Activated CD4-positive, CD25-positive, alpha-beta regulatory T cell treated with anti-CD3 and anti-CD28 coated beads, Interleukin-2, amount 50 U/mL, for 24 hours (primary cell): ENCODE measurements at regions not wholly inside any gene's neighbourhood (a gene's known extent, or its start where the extent isn't known, plus 50 kb on each side); places are given as distances from the start of the nearest gene placed in this dataset.

Source experiments
- ATAC-seq, 2 donors: fragments of 150-1000 bp; cut with Tn5 transposase; one replicate each; pipeline ENCODE4 v1.10.0; 2021; ENCODE audit warnings: mild to moderate bottlenecking in 1 of 2, moderate library complexity in 1 of 2

DNA sequence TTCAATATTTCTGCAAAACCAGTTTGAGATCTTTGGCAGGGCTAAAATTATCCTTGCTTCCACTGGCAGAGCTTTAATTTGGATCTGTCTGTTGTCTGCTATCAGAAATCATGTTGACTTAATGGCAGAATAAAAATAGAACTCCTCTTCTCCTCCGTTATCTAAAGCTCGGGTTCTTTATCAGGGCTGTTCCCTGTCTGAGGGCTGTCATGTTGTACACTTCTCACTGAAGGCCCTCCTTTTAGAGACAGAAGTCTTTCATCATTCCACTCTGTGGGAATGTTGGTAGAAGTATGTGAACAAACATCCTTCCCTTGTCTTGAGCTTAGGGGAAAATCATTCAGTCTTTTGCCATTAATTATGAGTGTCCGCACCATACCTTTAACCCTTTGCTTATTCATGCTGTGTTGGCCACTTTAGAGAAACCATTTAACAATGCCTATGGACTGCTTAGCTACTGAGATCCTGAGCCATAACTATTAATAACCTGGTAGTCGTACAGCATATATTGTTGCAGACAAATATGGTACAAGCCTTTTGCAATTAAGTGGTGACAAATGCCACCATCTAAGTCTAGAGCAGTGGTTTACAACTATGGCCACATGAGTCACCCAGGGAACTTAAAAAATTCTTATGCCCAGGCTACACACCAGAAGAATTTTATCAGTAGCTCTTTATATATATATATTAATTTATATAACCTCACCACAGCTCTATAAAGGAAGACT, 226.0 kb upstream of the TPM1 start:
- ATAC-seq, result no peak

DNA sequence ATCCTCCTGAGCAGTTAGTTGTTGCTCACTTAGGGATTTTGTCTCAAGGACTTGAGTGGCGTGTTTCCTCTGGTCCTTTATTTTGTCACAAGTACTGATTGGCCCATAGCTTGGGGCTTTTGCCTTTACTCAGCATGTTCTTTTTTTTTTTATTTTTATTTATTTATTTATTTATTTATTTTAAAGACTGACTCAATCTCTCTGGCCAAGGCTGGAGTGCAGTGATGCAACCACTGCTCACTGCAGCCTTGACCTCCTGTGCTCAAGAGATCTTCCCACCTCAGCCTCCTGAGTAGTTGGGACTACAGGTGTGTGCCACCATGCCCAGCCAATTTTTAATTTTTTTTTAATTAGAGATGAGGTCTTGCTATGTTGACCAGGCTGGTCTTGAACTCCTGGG, 223.9 kb upstream of the TPM1 start:
- ATAC-seq, result no peak

DNA sequence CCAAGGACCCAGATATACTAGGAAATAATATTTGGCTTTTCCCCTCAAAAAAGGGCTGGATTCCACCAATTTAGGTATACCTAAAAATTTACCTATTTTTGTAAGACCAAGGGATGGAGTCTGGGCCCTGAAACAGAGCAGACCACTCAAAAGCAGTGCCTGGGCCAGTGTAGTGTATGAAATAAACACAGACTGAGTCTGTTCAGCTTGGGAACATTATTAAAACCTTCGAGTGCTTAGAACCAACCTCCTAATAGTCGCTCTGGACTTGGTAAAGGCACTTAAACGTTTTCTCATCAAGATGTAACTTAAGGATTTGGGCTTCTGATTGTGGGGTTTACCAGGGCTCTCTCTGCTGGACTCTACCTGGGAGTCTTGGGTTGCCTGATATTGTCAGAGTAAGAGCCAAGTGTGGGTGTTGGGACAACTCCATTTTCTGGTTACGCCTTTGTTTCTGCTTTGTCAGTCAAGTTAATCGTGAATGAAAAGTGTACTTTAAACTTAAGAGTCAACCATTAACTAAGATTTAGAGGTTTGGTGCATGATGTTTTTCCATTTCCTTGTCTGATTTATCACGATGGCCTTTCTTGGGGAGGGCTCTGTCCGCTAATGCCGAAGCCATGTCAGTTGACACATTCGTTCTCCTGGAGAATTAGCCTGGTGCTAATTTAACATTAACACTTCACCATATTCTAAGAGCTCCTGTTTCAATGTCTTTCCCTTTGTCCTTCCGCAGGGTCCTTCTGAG, 221.0 kb upstream of the TPM1 start:
- no peak for ATAC-seq

DNA sequence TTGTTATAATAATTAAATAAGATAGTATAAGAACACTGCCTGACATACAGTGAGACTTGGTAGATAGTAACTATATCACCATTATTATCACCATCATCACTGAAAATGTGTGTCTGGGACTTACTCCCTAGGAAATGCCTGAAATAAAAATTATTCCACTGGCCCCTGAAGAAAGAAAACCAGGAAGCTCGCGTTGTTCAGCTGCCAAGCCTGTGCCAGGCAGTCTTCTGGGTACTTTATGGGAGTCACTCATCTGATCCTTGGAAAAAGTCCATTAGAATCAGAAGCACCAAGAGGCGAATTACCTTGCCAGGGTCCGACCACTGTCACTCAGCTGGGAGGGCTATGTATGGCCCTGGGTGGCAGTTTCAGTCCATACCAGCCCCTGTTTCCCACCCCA, 220.3 kb upstream of the TPM1 start:
- ATAC-seq, result no peak

DNA sequence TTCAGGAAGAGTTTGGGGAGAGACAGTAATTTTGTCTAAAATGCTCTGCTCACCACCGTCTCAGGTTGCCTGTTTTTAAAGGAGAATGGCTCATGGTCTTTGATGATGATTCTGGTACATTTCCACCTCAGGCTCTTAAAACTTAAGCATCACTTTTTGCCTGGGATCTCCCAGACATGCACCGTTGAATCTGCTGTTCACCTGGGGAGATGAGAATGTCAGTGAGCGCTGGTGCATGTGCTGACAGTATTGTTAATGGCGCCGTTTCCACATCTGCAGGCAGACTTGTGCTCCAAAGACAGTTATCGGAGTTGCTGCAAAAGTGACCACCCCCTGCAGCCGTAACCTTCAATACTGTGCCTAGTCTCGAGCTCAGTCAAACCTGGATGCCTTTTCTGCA, 219.0 kb upstream of the TPM1 start:
- no peak for ATAC-seq

DNA sequence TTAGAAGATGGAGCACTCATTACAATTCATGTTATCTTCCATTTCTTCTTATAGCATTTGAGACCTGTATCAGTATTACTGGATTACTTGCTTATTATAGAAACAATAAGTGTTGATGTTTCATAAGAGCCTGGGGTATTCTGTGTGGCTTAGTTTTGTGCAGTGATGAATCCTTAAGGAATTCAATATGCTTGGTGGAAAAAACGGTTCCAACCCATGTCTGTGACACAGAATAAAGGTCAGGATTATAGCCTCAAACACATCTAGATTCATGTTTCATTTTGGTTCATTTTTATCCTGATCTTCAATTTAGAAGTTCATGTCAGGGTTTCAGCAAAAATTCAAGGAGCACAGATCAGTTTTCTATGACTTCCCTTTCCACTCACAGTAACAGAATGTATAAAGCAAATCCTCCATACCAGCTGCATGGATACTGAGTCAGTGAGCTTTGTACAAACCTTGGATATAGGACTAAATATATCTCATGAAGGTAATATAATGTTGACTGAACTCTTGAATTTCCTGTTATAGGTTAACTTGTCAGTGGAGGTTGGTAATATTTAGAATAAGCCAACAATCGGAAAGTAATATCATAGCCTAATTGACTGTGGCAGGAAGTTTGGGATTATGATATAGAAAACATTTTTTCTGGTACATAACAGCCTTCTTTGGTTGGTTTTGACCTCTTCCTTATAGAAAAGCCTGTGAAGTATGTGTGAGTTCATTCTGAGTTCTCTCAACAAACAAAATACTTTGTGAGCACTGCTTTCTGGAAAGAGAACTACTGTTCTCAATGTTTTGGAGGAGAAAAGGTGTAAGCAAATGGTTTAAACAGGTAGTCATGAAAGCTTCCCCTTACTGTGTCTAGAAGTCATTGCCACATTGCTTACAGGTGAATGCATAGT, 218.2 kb upstream of the TPM1 start:
- no peak for ATAC-seq

DNA sequence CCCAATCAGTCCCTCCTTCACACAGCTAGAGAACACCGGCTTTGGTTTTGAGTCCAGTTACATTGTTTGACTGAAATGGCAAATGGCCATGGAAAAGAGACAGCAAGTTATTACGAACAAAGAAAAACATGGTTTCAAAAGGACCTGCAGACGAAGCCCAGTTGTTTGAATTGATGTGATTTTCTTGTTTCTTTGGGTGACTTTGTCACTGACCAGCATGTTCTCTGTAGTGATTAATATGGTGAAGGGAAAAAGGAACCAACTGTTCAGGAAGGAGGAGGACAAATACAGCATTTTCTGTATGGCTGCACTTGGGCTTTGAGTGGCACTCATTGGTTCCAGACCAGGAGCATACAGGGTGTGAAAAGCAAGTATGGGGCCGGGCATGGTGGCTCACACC, 217.4 kb upstream of the TPM1 start:
- no peak for ATAC-seq

DNA sequence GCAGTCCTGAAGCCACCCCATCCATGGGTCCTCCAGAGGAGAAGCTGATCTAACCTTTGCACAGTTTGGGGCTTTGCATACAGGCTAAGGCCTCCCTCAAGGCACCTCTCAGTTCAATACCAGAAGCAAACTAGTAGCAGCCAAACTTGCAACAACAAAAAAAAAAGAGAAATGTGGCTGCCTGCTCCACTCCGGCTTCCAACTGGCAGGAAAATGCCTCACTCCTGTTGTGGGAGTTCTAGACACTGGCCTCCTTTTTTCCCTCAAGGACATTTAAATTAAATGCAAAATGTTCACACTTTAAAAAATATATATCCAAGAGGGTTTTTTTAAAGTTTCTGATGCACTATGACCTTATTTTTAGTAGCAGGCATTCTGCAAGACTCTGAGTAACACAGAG, 216.0 kb upstream of the TPM1 start:
- no peak for ATAC-seq

DNA sequence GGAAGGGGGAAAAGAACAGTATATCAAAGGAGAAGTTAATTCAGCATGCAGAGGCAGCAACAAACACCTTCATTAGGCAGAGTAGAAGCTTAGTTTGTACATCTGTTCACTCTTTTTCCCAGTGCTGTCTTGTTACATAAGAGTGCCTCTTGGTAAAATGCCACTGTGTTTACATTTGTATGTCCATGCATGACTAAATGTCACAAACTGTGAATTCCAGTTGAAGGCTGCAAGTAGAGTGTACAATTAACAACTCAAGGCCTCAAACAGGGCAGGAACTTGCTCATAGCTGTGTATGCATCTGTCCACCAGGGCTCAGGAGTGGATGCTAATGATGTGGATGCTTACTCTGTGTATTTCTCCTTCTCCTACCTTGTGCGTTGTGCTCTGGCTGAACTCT, 214.2 kb upstream of the TPM1 start:
- no peak for ATAC-seq

DNA sequence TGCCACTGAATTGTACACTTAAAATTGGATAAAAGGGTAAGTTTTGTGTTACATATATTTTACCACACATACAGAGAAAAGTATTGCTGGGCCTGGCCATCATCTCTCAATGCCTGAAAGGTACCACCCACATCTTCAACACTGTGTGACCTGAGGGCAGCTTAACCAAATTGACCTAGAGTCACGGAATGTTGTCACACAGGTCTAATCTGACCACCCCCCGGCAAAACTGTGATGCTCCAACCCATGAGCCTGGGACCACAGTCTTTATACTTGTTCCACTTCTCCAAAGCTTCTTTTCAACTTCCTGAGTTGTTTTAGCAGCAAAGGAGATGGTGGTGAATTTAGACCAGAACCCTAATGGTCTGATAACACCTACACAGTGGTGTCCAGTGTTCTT, 210.3 kb upstream of the TPM1 start:
- ATAC-seq, result no peak

DNA sequence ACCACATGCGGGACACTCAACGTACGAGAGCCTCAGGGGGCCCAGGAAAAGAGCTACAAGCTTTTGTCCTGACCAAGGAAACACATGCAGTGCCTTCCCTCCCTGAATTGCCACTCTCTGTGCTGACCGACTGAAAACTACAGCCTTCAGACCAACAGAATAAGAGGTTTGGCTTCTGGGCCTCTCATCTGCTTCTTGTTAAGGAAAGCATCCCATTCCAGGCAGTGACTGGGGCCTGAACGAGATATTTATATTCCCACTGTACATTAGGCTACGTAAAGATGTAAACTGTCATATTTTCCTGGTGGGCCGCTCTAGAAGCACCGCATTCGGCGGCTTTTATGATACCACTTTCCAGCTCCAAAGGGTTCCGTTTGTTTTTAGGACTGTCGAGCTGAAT, 208.9 kb upstream of the TPM1 start:
- no peak for ATAC-seq

DNA sequence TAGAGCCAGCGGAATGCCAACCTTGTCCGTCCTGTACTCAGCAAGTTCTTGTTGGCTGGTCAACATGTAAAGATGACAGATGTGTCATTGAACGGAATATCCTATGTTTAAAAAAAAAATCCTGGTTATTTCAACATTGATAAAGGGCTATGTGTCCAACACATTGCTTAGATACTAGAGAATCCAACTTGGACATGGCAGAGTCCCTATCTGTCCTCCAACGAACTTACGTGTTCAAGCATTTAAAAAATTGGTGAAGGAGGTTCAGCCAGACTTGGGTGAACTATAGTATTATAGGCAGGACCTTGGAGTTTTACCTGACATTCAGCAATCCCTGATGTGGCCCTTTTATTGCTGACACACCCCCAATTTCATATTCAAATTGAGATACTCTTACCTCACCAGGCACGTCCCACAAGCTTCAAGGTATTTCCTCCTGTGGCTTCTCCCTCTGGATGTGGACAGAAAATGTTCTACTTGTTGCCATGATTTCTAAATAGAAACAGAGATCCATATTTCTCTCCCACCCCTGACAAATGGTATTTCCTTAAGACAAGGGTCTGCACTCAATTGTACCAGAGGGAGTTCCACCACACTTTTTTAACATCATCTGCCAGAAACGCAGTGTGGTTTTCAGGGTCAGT, 207.7 kb upstream of the TPM1 start:
- ATAC-seq, result no peak

DNA sequence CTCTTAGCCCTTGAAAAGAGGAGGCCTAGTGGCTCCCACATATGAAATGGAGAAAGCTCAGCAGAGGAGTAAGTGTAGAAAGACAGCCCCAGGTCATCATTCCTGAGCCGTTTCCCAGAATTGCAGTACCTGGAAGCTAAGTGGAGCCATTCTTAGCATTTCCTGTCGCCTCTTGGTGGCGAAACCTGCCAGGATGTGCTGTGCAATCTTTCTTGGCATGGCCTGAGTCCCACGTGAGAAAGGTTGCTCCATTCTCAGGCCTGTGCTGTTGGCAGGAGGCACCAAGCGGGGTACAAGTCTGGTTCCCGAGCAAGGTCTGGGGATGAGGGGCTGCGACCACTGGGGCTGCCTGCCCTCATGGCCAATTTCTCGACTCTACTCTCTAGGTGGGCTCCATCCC, 207.2 kb upstream of the TPM1 start:
- no peak for ATAC-seq

DNA sequence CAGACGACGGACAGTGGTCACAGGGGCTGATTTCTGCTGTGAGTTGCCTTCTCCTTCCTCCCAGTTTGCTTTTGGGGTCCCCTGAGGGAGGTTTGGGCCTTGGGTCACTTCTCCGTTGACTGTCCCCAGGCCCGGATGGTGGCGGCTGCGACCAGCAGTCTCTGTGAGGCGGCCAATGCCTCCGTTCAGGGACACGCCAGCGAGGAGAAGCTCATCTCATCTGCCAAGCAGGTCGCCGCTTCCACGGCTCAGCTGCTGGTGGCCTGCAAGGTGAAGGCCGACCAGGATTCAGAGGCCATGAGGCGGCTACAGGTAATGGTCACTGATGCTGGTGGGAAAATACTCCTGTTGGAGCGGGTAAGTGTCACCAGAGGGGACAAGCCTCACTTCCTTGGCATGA, 206.8 kb upstream of the TPM1 start:
- ATAC-seq, result no peak

DNA sequence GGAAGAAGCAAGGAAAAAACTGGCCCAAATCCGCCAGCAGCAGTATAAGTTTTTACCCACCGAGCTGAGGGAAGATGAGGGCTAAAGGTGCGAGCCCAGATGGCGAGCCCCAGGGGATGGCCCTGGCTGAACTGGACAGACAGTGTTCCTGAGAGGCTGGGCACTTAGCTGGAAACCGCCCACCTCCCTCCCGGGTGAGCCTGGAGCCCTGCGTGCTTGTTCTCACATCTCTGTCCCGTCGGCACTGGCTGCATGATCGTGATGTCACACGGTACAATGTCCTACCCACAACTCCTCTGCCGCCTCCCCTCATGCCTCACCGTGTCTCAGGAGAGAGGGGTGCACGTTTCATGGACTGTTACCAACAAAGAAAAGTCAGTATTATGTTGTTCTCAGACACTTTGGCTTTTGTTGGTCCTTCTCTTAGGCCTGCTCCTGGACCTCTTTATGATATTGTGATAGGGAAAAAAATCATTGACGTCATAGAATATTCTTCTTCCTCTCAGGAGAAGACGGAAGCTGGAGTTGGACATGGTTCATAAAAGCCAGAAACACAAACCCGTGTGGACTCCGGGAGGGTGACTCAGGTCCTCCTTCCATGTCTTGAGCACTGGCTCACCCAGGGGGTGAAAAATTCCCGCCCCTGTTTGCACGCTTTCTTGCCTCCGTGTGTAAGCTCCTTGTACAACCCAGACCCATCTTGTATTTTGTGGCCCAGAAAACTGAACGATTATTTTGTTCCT, 201.8 kb upstream of the TPM1 start:
- no peak for ATAC-seq

DNA sequence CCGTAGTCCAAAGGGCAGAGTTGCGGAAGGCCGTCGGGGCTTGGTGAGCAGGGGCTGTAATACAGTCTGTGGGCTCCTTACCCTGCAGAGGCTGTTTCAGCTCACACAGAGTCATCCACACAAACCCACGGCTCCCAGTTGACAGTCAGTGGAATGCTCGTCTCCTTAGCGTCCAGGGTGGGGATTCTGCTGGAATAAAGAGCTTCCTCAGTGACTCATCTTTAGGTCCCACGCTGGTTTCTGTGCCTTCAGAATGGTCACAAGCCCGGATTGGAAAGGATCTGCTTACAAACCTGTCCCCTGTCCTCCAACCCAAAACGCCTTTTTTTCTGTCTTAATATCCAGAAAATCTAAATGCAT, 201.3 kb upstream of the TPM1 start:
- ATAC-seq, result no peak

DNA sequence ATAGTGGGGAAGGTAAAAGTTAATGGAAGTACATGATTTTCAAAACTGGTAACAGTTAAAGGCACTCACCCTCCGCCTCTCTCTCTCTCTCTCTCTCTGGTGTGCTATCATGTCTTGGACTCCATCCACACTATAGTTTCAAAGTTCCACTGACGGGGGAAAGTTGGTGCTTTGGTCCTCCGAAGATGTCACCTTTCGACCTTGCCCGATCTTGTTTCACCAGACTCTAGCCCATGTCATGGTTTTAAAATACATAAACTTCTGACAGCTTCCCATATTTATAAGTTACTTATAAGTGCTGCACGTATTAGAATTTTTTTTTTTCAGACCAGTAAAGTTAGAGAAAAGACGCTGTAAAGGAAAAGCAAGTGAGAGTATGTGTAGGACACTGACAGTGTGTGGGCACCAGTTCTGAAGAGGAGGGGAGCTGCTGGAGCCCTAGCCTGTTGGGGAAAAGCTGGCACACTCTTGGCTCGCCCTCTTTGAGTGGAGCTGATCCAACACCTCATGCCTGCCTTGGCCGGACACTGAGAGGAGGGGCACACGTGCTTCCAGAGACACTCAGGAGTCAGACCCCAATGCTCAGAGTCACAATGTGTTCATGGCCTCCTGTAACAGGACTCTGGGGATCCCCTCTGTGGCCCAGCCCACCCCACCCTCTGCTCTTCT, 200.5 kb upstream of the TPM1 start:
- no peak for ATAC-seq

DNA sequence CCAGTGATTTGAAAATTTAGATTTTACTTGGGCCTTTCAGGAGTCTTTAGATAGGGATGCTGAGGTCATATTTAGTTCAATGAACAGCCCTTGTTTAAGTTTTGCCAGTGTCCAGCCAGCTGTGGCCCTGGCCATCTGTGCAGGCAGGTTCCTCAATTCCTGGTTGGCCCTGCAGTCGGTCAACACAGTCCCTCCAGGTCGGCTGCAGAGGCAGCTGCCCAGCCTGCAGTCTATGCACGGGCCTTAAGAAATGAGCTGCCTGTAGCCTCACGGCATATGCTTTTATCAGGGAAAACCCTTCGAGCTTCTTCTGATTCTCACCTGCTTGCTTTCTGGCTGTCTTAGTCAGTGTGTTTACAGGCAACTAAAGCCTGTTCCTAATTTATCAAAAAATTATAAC, 199.2 kb upstream of the TPM1 start:
- no peak for ATAC-seq

DNA sequence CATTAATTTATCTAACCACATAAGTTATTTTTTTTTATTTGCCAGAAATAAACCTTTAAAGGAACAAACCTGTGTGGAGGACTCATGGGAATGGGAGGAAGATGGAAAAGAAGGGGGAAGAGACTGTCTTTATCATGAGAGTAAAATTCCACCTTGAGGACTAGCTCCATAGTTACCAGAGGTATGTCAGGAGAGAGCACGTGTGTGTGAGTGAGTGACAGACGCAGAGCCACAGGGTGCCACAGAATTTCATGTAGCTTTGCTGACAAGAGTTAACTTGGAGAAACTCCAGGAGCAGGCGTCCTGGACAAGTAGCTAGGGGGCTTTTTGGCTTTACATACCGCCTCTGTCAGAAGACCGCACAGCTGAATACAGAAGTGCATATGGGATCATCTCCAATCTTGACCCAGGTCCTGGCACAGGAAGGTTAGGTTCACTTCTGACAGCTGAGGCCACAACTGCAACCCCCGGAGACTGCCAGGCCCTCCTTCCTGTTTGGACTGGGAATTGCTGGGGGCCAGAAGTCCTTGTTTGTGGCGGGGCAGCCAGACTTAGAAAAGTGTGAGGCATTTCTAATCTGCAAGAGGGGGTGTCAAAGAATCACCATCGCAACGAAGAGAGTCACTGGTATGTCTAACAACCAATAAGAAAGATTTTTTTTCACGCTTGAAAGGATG, 197.8 kb upstream of the TPM1 start:
- ATAC-seq, result no peak

DNA sequence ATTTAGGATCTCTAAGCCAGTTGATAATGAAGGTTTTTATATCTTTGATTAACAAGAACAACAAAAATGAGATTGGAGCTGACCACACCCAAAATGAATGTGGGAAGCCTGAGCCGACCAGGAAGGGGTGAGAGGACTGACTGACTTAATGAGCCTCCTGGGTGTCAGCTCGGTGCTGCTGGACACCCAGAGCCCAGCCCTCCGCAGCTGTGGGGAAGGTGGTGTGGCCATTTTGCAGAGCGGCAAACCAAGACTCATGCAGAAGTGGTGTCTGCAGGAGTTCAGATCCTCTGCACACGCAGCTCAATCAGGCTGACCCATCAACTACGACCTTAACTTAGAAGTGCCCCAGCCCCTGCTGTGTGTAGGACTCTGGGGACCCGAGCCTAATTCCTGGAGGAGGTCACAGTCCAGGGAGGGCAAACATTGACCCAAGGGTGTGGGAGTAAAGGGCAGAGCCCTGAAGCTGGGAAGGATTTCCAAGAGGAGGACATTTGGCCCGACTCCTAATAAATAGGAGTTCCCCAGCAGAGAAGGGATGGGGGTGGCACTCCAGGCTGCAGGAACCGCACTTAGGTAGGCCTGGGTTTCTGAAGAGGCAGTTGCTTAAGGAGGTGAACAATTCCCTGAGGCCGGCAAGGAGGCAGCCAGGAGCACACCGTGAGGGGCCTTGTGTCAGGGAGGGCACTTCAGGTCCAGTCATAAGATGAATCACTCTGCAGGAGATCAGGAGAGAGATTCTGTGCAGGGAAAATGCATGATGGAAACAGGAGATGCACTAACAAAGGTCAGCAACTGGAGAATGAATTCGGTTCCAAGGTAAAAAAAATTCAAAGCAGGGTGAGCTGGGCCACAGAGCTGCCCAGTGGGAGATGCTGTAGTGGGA, 197.1 kb upstream of the TPM1 start:
- ATAC-seq, result no peak
